Vagina (tissue), 2 donors: ENCODE measurements at regions not wholly inside any gene's neighbourhood (a gene's known extent, or its start where the extent isn't known, plus 50 kb on each side); places are given as distances from the start of the nearest gene placed in this dataset.
"Not testable (repeated sequence)": the region's sequence is repeated elsewhere in the genome, so short reads cannot be mapped to it uniquely, and the experiment has no call there.

Experiments used
- DNase-seq, 2 donors: peaks; one replicate each; pipeline ENCODE4 v3.0.0-alpha.2; 2017; ENCODE audit errors: extremely low spot score in 2 of 2
- H3K27ac ChIP-seq: fragments of 200-600 bp; sonication (generic); one replicate; pipeline ENCODE4 v1.5.1; 2019
- H3K27me3 ChIP-seq: fragments of 200-600 bp; sonication (generic); one replicate; pipeline ENCODE4 v1.5.1; 2019
- H3K36me3 ChIP-seq, 2 donors: fragments of 200-600 bp; sonication (generic); one replicate each; pipeline ENCODE4 v1.5.1; 2017 to 2019
- H3K4me1 ChIP-seq: fragments of 200-600 bp; sonication (generic); one replicate; pipeline ENCODE4 v1.5.1; 2019
- H3K4me3 ChIP-seq, 2 donors: fragments of 200-600 bp; sonication (generic); 1 replicate in 1 of 2; 2 replicates in 1 of 2; pipeline ENCODE4 v1.5.1; 2016 to 2019
- H3K9me3 ChIP-seq: fragments of 200-600 bp; sonication (generic); one replicate; pipeline ENCODE4 v1.5.1; 2019
- CTCF ChIP-seq, 3 experiments: fragments of 450-650 bp in 2 of 3; fragments of 200-600 bp in 1 of 3; sonication (generic) in 1 of 3; IDR thresholded peaks; one replicate each; pipeline ENCODE4 v1.5.1; 2017 to 2019; ENCODE audit warnings: antibody characterized with exemption in 3 of 3, mild to moderate bottlenecking in 2 of 3, moderate library complexity in 2 of 3
- POLR2A ChIP-seq, 2 donors: fragments of 450-650 bp; IDR thresholded peaks; one replicate each; pipeline ENCODE4 v1.6.1; 2017; ENCODE audit warnings: antibody characterized with exemption in 2 of 2, mild to moderate bottlenecking in 2 of 2, moderate library complexity in 2 of 2
- POLR2AphosphoS5 ChIP-seq, 2 donors: sonication (generic); formaldehyde crosslinking; IDR thresholded peaks; one replicate each; pipeline ENCODE4 v1.9.0; 2017; ENCODE audit warnings: antibody characterized with exemption in 2 of 2, mild to moderate bottlenecking in 2 of 2, low read depth in 1 of 2; ENCODE audit not compliant: insufficient read depth in 1 of 2
- intact Hi-C: fragments of 100-400 bp; cut with DNase I; formaldehyde crosslinking; loops from one replicate; pipeline ENCODE4 v1.15.1; 2023

GRCh38 chr2:37579192-37579713 is 92.2 kb downstream of the CDC42EP3 start:
- TF ChIP-seq POLR2A (IDR thresholded peaks at IDR 0.05): no peak
- intact Hi-C loops: no loop called here
- H3K36me3 ChIP-seq: no peaks in the 10 kb centered on the region

GRCh38 chr2:37579949-37580348 is 91.5 kb downstream of the CDC42EP3 start:
- H3K36me3 ChIP-seq, H3K4me3 ChIP-seq, DNase-seq, H3K27me3 ChIP-seq, intact Hi-C loops, H3K9me3 ChIP-seq, H3K27ac ChIP-seq: not testable (repeated sequence)
- H3K4me1 ChIP-seq: peaks cover 24% of the 10 kb centered on the region

More at GRCh38 chr2:37579192-37579713, 92.2 kb downstream of the CDC42EP3 start:
- Histone ChIP-seq H3K27ac (no peak overlapping the region), H3K9me3 (no peaks in the 10 kb centered on the region), H3K4me3 (no peak overlapping the region), H3K4me1 (peaks cover 18% of the 10 kb centered on the region), H3K27me3 (no peaks in the 10 kb centered on the region)
- DNase-seq: no peak

- intact Hi-C loops: no loop called here
- no peaks in the 10 kb centered on the region for H3K9me3 ChIP-seq
- no peaks in the 10 kb centered on the region for H3K36me3 ChIP-seq
- no peaks in the 10 kb centered on the region for H3K27me3 ChIP-seq
- no peak for TF ChIP-seq POLR2AphosphoS5 (IDR thresholded peaks at IDR 0.05; ENCODE audit: insufficient read depth in 1 of 2, low read depth in 1 of 2)
- no peak for TF ChIP-seq CTCF (IDR thresholded peaks at IDR 0.05)
- no peak for TF ChIP-seq POLR2A (IDR thresholded peaks at IDR 0.05)
- DNase-seq: no peak
- H3K27ac ChIP-seq: no peak overlapping the region
- H3K4me1 ChIP-seq: peaks cover 38% of the 10 kb centered on the region
- H3K4me3 ChIP-seq: no peak overlapping the region
Observed at GRCh38 chr2:37581433-37581832, 90.0 kb downstream of the CDC42EP3 start.

GRCh38 chr2:37582481-37583220 is 88.8 kb downstream of the CDC42EP3 start:
- no peak for TF ChIP-seq POLR2A (IDR thresholded peaks at IDR 0.05)
- no peak for TF ChIP-seq POLR2AphosphoS5 (IDR thresholded peaks at IDR 0.05; ENCODE audit: insufficient read depth in 1 of 2, low read depth in 1 of 2)
- TF ChIP-seq CTCF (IDR thresholded peaks at IDR 0.05): no peak
- Histone ChIP-seq H3K4me1 (peaks cover 50% of the 10 kb centered on the region), H3K27me3 (no peaks in the 10 kb centered on the region), H3K4me3 (peak overlapping the region; percentile 13 to 18), H3K36me3 (no peaks in the 10 kb centered on the region), H3K9me3 (no peaks in the 10 kb centered on the region), H3K27ac (peak overlapping the region; percentile 59)
- DNase-seq: no peak
- intact Hi-C loops: no loop called here

GRCh38 chr2:37583402-37583801 is 88.0 kb downstream of the CDC42EP3 start:
- H3K27ac ChIP-seq: peak overlapping the region; percentile 59
- H3K4me3 ChIP-seq: no peak overlapping the region
- H3K4me1 ChIP-seq: peaks cover 57% of the 10 kb centered on the region
- no peaks in the 10 kb centered on the region for H3K9me3 ChIP-seq
- no peak for TF ChIP-seq CTCF (IDR thresholded peaks at IDR 0.05)
- no peak for TF ChIP-seq POLR2AphosphoS5 (IDR thresholded peaks at IDR 0.05; ENCODE audit: insufficient read depth in 1 of 2, low read depth in 1 of 2)
- no peak for TF ChIP-seq POLR2A (IDR thresholded peaks at IDR 0.05)
- no peaks in the 10 kb centered on the region for H3K27me3 ChIP-seq
- intact Hi-C loops: no loop called here
- no peak for DNase-seq
- no peaks in the 10 kb centered on the region for H3K36me3 ChIP-seq

GRCh38 chr2:37583867-37584266 is 87.6 kb downstream of the CDC42EP3 start:
- no peaks in the 10 kb centered on the region for H3K36me3 ChIP-seq
- H3K27me3 ChIP-seq: no peaks in the 10 kb centered on the region
- TF ChIP-seq POLR2A (IDR thresholded peaks at IDR 0.05) (no peak), POLR2AphosphoS5 (IDR thresholded peaks at IDR 0.05; ENCODE audit: insufficient read depth in 1 of 2, low read depth in 1 of 2) (no peak), CTCF (IDR thresholded peaks at IDR 0.05) (no peak)
- no peak for DNase-seq
- no peak overlapping the region for H3K4me3 ChIP-seq
- peak overlapping the region; percentile 59 for H3K27ac ChIP-seq
- no peaks in the 10 kb centered on the region for H3K9me3 ChIP-seq
- H3K4me1 ChIP-seq: peaks cover 62% of the 10 kb centered on the region
- intact Hi-C loops: no loop called here
